CD4-positive, alpha-beta T cell (primary cell): ENCODE measurements at regions not wholly inside any gene's neighbourhood (a gene's known extent, or its start where the extent isn't known, plus 50 kb on each side); places are given as distances from the start of the nearest gene placed in this dataset.

Source experiments
- ATAC-seq: fragments of 200-7000 bp; cut with Tn5 transposase; one replicate; pipeline ENCODE4 v1.10.0; 2022; ENCODE audit warnings: mild to moderate bottlenecking; ENCODE audit not compliant: poor library complexity
- CTCF ChIA-PET: fragments of 350-600 bp; sonication (Branson Sonifier 250); formaldehyde crosslinking; loops from one replicate; lab custom pipeline; 2021; ENCODE audit warnings: antibody characterized with exemption, inconsistent platforms; lab: Charles Lee
- POLR2A ChIA-PET: fragments of 350-600 bp; sonication (Branson Sonifier 250); formaldehyde crosslinking; loops from one replicate; lab custom pipeline; 2021; ENCODE audit warnings: antibody characterized with exemption, inconsistent platforms; lab: Charles Lee
- DNase-seq, 14 experiments: peaks; one replicate each; pipeline ENCODE4 v3.0.0-alpha.2; 2013 to 2020; ENCODE audit warnings: mixed read lengths in 2 of 14
- H3K27ac ChIP-seq, 2 donors: one replicate each; pipeline versions ENCODE4 v1.5.1 to v1.7.0; 2013; ENCODE audit warnings: low read length in 2 of 2, low read depth in 1 of 2, mild to moderate bottlenecking in 1 of 2
- H3K27me3 ChIP-seq, 2 experiments: 1 replicate in 1 of 2; 2 replicates in 1 of 2; pipeline versions ENCODE4 v1.6.1 to v1.7.0; 2013; ENCODE audit warnings: low read length in 2 of 2, control low read depth in 1 of 2, mild to moderate bottlenecking in 1 of 2, moderate library complexity in 1 of 2; ENCODE audit not compliant: insufficient read depth in 2 of 2, control insufficient read depth in 1 of 2
- H3K36me3 ChIP-seq: one replicate; pipeline ENCODE4 v1.6.1; 2013; ENCODE audit warnings: low read length, control low read depth; ENCODE audit not compliant: insufficient read depth
- H3K4me1 ChIP-seq: one replicate; pipeline ENCODE4 v1.6.1; 2013; ENCODE audit warnings: low read length, control low read depth; ENCODE audit not compliant: insufficient read depth
- H3K4me3 ChIP-seq: one replicate; pipeline ENCODE4 v1.5.1; 2013; ENCODE audit warnings: mild to moderate bottlenecking, low read length, moderate library complexity
- H3K9me3 ChIP-seq, 2 experiments: 1 replicate in 1 of 2; 2 replicates in 1 of 2; pipeline versions ENCODE4 v1.6.1 to v1.7.0; 2013; ENCODE audit warnings: low read length in 2 of 2, mild to moderate bottlenecking in 2 of 2, control low read depth in 1 of 2, moderate library complexity in 1 of 2; ENCODE audit not compliant: control insufficient read depth in 1 of 2, insufficient read depth in 1 of 2
- H3K27ac Mint-ChIP-seq: one replicate; pipeline ENCODE4 v1.8.0; 2020; ENCODE audit warnings: mixed read lengths
- H3K27me3 Mint-ChIP-seq: one replicate; pipeline ENCODE4 v1.8.0; 2021; ENCODE audit warnings: mixed read lengths
- H3K36me3 Mint-ChIP-seq: one replicate; pipeline ENCODE4 v1.8.0; 2021; ENCODE audit warnings: low read depth, mixed read lengths
- H3K4me1 Mint-ChIP-seq: one replicate; pipeline ENCODE4 v1.8.0; 2021; ENCODE audit warnings: low read depth, mixed read lengths
- H3K4me3 Mint-ChIP-seq: one replicate; pipeline ENCODE4 v1.8.0; 2020; ENCODE audit warnings: mild to moderate bottlenecking, mixed read lengths
- H3K9me3 Mint-ChIP-seq: one replicate; pipeline ENCODE4 v1.8.0; 2020; ENCODE audit warnings: mixed read lengths
- CTCF ChIP-seq: fragments of 200-600 bp; IDR thresholded peaks from one replicate; pipeline ENCODE4 v1.8.0; 2022; ENCODE audit warnings: antibody characterized with exemption, mild to moderate bottlenecking
- intact Hi-C, 2 experiments: fragments of 100-400 bp; cut with DNase I in 1 of 2; cut with micrococcal nuclease in 1 of 2; formaldehyde crosslinking; loops; one replicate each; pipeline versions ENCODE4 v1.15.1 to v1.9.0; 2023 to 2025; cut with DNase I, micrococcal nuclease

GRCh38 chr9:135242406-135242805 lies 154.9 kb downstream of the OLFM1 start:
- Mint-ChIP-seq H3K9me3 (no peaks in the 10 kb centered on the region), H3K4me1 (no peaks in the 10 kb centered on the region), H3K27me3 (peaks cover 12% of the 10 kb centered on the region), H3K4me3 (no peak overlapping the region), H3K36me3 (no peaks in the 10 kb centered on the region), H3K27ac (no peak overlapping the region)
- intact Hi-C loops: no loop called here
- H3K27ac ChIP-seq: no peak overlapping the region
- DNase-seq (no peak), ATAC-seq (no peak)
- peaks cover 0 to 16% of the 10 kb centered on the region in 2 experiments for H3K9me3 ChIP-seq
- no peak for TF ChIP-seq CTCF
- H3K4me1 ChIP-seq: no peaks in the 10 kb centered on the region
- H3K4me3 ChIP-seq: no peak overlapping the region
- H3K36me3 ChIP-seq: no peaks in the 10 kb centered on the region
- H3K27me3 ChIP-seq: peaks cover 0 to 4% of the 10 kb centered on the region in 2 experiments
- ChIA-PET CTCF (no interaction called here), POLR2A (no interaction called here)

DNA sequence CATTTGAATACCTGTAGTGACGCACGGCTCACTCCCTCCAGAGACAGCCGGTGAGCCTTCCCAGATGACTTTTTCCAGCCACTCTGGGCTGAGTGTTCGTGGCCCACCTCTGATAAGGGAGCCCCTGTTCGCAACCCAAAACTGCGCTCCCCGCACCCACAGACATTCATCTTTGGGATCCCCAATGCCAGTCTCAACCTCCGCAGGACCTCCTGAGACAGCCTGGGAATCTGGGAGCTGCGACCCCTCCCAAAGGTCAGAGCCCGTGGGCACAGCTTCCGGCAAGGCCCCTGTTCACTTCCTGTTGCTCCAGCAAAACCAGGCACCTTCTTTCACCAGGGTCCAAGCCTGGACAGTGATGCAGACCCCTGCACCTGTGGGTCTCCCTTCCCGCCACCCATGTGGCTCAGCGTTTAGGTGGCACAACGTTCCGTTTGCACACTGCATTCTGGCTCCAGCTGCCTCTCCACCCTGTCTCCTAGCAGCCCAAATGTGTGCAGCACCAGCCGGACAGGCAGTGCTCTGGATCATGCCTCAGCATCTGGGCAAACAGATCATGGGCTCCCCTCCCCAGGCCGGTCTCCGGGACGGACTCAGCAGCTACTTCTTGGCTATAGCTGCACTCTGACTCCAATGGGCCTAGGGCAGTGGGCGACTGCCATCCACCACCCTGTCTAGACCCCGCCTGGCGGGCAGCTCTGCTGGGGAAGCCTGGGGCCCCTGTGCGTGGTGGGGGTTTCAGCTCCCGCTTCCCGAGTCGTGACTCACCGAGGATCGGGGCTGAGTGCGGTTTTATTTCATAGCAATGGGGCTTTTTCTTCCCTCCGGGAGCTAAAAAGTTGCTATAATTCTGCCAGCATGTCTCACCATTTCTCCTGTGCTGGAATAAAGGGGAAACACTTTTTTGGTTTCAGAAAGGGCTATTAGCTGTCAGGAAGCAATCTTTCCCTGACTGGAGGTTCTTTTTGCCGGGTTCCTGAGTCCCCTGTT lies 156.0 kb downstream of the OLFM1 start:
- ChIA-PET POLR2A (no interaction called here), CTCF (no interaction called here)

More for the DNA sequence above, 156.0 kb downstream of the OLFM1 start:
- Mint-ChIP-seq H3K9me3 (no peaks in the 10 kb centered on the region), H3K4me3 (no peak overlapping the region), H3K4me1 (no peaks in the 10 kb centered on the region), H3K36me3 (no peaks in the 10 kb centered on the region), H3K27ac (no peak overlapping the region), H3K27me3 (peaks cover 12% of the 10 kb centered on the region)
- ATAC-seq: no peak
- Histone ChIP-seq H3K4me3 (no peak overlapping the region), H3K4me1 (no peaks in the 10 kb centered on the region), H3K27ac (no peak overlapping the region), H3K36me3 (no peaks in the 10 kb centered on the region), H3K9me3 (peaks cover 0 to 16% of the 10 kb centered on the region in 2 experiments), H3K27me3 (peaks cover 0 to 4% of the 10 kb centered on the region in 2 experiments)
- no peak for TF ChIP-seq CTCF
- intact Hi-C loops: no loop called here
- DNase-seq: no peak
